GM18907 (cell line): ENCODE measurements at regions not wholly inside any gene's neighbourhood (a gene's known extent, or its start where the extent isn't known, plus 50 kb on each side); places are given as distances from the start of the nearest gene placed in this dataset.

Experiments used
- ATAC-seq: cut with Tn5 transposase; IDR thresholded peaks from one replicate; pipeline ENCODE4 v1.9.1; 2021; ENCODE audit warnings: mild to moderate bottlenecking, moderate library complexity; ENCODE audit not compliant: unreplicated experiment

DNA sequence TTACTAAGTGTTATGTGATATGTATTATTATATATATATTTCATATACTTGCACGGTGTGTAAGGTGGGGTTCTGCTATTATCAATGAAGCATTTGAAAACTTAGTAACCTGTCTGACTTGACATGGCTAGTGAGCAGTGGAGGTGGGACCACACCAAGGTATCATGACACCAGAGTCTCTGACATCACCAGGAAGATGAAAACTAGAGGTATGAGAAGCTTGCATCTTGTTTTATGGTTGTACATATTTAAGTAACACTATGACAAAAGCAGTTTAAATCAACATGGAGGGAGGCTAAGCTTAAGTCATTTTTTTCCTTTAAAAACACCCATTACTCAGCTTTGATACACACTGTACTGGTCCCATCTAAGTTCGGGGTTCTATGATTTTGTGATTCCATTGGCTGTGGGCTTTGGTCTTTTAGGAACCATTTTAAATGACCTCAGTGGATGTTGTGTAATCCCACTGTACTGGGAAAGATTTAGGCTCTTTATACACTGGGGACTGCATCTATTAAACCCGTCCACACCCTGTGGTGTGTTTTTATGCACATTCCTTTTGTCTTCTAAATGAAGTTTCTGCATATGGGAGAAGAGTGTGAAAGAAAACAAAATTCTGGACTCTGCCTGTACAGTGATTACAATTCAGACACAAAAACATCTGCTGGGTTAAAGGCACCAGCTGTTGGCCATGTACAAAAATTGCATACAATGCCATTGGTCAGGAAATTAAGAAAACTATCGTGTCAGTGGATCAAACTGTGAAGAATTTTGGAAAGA lies 570.6 kb downstream of the SPRY1 start:
- no peak for ATAC-seq

- no peak for ATAC-seq
These were observed 575.4 kb downstream of the SPRY1 start for GRCh38 chr4:123972031-123972430.

DNA sequence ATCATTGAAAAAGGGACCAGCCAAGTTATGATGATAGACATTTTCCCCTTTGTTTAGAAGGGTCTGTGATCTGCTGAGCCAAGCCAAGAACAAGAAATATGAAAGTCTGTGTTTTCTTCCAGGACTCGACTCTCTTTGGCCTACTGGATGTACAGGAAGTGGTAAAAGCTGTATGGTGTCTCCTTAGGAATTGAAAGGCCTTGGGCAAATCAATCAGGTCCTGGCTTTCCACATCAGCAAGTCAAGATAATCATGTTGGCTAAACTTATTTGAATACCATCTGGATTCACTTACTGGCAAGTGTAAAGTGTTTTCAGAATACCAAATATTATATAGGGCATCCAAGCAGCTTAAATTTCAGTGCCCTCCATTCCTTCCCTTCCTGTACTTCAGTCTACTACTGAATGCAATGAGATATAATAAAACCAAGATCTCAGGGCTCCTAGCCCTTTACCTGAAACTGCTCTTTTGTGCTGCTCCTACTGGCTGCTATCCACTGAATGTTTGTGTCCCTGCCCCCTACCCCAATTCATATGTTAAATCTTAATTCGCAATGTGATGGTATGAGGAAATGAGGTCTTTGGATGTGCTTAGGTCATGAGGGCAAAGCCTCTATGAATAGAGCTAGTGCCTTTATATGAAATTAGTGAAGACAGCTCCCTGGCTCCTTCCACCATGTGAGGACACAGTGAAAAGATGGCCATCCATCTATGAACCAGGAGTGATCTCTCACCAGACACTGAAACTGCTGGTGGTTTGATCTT lies 578.0 kb downstream of the SPRY1 start:
- no peak for ATAC-seq

GRCh38 chr4:123976285-123976684 lies 579.7 kb downstream of the SPRY1 start:
- peak; percentile 53 for ATAC-seq

DNA sequence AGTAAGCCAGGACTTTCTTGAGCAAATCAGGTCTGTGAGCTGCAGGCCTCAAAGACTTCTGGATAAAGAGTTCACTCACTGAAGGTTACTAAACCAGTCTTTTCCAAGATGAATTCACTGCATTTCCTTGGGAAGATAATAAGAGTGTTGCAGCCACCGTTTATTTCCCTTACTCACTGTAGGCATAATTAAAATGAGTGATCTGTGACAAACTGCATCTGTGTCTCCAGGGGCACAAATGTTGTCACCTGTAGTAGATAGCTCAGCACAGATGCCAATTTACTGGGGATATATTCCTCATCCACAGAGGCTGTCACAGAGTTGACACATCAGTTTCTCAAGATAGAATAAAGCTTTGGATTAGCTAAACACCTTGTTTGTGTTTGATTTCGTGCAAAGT lies 580.2 kb downstream of the SPRY1 start:
- no peak for ATAC-seq

DNA sequence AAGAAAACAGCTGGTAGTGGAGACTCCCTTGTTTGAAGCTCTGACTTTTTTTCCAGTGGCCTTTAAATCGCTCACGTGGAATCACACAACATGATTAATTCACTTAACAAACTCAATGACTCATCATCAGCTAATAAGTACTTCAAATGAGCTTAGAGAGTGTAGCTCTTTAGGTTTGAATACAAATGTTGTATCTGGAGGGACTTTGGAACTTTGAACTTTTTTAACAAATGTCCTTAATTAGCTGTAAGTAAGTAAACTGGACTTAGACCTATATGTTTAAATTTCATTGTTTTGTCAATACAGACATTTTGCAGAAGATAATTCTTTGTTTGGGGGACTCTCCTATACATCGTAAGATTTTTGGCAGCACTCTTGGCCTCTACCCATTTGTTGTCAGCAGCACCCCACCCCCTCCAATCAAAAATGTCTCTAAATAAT lies 581.1 kb downstream of the SPRY1 start:
- no peak for ATAC-seq

DNA sequence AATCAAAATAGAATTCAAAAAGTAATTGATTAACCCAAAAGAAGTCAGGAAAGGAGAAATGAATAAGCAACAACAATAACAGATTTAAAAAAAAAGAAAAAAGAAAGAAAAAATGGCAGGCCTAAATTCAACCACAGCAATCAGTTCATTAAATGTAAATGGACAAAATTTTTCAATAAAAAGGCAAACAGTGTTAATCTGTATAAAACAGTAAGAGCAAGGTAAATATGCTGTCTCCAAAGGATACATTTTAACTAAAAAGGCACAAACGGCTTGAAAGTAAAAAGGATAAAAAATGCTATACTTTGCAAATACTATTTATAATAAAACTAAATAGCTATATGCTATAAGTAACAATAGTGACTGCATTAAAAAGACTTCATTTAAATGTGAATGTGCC lies 582.0 kb downstream of the SPRY1 start:
- no peak for ATAC-seq

GRCh38 chr4:123980736-123981300 lies 584.2 kb downstream of the SPRY1 start:
- ATAC-seq, result no peak

DNA sequence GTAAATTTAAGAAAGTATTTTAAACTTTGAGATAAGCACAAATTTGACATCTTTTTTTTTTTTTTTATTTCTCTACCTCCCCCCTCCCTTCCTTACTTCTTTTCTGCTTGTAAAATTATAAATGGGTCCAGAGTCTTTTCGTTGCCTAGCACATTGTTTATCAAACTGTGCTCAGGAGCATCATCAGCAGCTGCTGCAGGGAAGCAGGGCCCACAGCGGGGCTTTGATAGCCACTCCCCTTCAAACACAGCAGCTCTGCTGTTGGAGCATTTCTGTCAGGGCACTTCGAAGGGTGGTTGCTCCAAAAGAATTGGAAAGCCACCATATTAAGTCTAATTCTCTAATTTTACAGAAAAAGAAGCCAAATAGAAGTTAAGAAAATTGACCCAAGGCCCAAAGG lies 588.3 kb downstream of the SPRY1 start:
- ATAC-seq, result no peak

DNA sequence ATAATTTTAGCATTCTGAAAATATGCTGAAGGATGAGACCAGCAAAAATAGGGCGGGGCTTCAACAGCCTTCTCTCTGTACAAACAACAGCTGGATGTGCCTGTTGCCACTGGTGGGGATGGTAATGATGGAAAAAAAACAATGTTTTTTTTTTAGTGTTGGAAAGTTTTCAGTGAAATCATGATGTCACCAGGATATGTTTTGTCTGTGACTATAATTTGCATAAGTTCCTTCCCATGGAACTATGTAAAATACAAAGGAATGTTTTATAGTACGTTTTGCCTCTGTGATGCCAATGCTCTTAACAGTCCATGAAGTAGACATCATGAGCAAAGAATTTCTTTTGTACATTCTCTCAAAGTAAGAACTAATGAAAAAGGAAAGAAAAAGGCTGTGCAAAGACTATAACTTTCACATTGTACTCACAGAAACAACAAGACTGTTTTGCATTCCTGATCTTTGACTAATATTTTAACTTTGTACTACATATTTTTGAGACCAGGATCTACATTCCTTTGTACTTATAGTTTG lies 589.7 kb downstream of the SPRY1 start:
- no peak for ATAC-seq

DNA sequence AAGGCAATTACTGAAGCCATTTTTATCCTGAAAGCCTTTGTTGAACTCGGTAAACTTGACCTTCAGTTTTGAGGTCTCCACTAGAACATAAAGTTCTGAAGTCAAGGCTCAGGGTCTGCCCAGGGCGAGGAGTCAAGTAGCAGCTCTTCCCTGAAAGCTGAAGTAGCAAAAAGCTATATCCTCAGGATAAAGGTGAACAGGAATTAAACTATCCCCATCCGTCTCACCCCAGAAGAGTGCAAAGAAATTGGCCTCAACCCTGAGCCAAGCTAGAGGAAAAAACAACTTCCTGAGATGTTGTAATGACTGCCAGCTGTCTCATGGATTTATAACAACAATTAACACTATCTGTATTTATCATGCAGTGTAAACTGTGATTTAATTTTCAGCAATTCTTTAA lies 590.8 kb downstream of the SPRY1 start:
- ATAC-seq, result no peak

GRCh38 chr4:123990310-123990870 lies 593.8 kb downstream of the SPRY1 start:
- no peak for ATAC-seq

GRCh38 chr4:123994917-123995316 lies 598.3 kb downstream of the SPRY1 start:
- no peak for ATAC-seq

GRCh38 chr4:123995936-123996335 lies 599.3 kb downstream of the SPRY1 start:
- ATAC-seq, result no peak

GRCh38 chr4:123996718-123997510 lies 600.3 kb downstream of the SPRY1 start:
- ATAC-seq, result no peak

- no peak for ATAC-seq
These were observed 601.3 kb downstream of the SPRY1 start for GRCh38 chr4:123997776-123998449.

DNA sequence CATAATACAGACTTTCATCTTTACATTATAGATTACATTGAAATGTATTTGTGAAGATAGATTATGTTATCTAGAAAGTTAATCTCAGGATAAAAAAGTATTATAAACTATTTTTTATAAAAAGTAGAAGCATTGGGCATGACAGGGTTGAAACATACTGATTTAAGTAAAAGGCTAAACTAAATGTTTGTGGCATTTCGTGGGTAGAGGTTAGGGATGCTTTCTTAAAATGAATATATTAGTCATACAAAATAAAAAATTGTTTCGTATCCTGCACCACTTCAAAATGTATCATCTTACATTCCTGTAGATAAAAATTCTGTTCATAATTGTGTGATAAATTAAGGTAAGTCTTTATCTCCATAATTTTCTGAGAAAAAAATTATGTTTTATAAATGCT lies 603.6 kb downstream of the SPRY1 start:
- ATAC-seq, result no peak

GRCh38 chr4:124015766-124016165 lies 619.2 kb downstream of the SPRY1 start:
- ATAC-seq, result no peak

DNA sequence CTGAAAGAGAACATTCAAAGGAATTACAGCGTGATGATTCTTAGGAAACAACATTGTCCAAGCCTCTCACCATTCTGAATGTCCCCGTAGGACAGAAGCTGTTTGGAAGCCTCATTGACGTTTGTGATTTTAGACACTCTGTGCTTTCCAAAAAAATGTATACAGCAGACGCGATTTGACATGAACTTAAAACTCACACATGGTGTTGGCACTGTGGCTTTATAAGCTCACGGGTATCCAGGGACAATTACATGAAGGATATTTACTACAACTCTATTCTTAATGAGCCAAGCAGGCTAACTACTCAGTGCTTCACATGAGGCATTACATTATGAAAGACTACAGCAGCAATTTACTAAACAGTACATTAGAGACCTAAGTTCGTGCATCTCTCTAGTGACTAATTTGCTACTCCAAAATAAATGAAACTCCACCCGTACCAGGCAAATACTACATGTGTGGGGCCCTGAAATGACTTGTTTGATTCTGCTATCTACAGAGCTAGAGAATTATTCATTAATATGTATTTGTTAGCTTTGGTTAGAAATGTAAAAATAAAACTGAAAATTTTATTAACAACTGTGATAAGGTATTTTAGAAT lies 620.7 kb downstream of the SPRY1 start:
- ATAC-seq, result no peak
